ENCODE measurements at regions not wholly inside any gene's neighbourhood (a gene's known extent, or its start where the extent isn't known, plus 50 kb on each side); places are given as distances from the start of the nearest gene placed in this dataset.

GRCh38 chr1:83641206-83641658 is 357.7 kb downstream of the TTLL7 start:
- Histone ChIP-seq H3K4me3 (no peak overlapping the region), H3K4me1 (peaks cover 0 to 13% (median 3%) of the 10 kb centered on the region in 4 donors), H3K27ac (peak overlapping the region; percentile 8 to 63 (median 44)), H3K9me3 (no peaks in the 10 kb centered on the region), H3K27me3 (no peaks in the 10 kb centered on the region), H3K36me3 (no peaks in the 10 kb centered on the region)
- 19 to 37% methylated on average over 3 to 5 of the region's 5 CpGs for WGBS, 2 donors (ENCODE audit: low coverage in 1 of 2)
- in situ Hi-C loops (cut with MboI; ENCODE audit: low pct_ligation_motif_present in 1 of 4, low pct_unique_long_range_greater_than_20kb in 1 of 4, low sequenced_read_pairs in 3 of 4) (no loop called here), intact Hi-C loops (cut with DNase I; ENCODE audit: low total_unique reads) (no loop called here)
- TF ChIP-seq EP300 (IDR thresholded peaks at IDR 0.05; ENCODE audit: low read depth) (no peak), CTCF (IDR thresholded peaks at IDR 0.05) (no peak), POLR2A (IDR thresholded peaks at IDR 0.05) (no peak), POLR2AphosphoS5 (IDR thresholded peaks at IDR 0.05) (peak in 2 of 3 donors; percentile 20 to 32)
- DNase-seq = no peak

GRCh38 chr1:83639785-83640184 is 359.1 kb downstream of the TTLL7 start:
- intact Hi-C loops (cut with DNase I; ENCODE audit: low total_unique reads) = no loop called here
- no peak for DNase-seq

DNA sequence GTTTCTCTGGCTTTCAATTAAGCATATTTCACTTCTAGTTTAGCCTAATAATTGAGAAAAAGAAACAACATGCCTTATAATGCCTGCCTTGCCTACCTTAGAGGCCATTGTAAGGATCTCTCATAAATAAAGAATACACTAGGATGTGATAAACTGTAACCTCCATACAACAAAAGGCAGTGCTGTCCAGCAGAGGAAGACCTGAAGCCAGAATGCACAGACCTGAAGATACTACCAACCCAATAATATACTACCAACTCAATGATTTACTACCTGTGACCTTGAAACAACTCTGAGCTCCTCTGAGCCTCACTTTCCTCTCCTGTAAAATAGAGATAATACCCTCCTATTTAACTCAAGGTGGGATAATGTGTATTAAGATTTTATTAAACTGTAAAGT is 361.3 kb downstream of the TTLL7 start:
- Histone ChIP-seq H3K4me3 (no peak overlapping the region), H3K27me3 (no peaks in the 10 kb centered on the region), H3K36me3 (no peaks in the 10 kb centered on the region), H3K4me1 (peaks cover 0 to 13% (median 3%) of the 10 kb centered on the region in 4 donors), H3K9me3 (no peaks in the 10 kb centered on the region), H3K27ac (no peak overlapping the region)
- no peak for DNase-seq
- in situ Hi-C loops (cut with MboI; ENCODE audit: low pct_ligation_motif_present in 1 of 4, low pct_unique_long_range_greater_than_20kb in 1 of 4, low sequenced_read_pairs in 3 of 4) = no loop called here
- intact Hi-C loops (cut with DNase I; ENCODE audit: low total_unique reads) = no loop called here
- TF ChIP-seq POLR2AphosphoS5 (IDR thresholded peaks at IDR 0.05) = no peak
- TF ChIP-seq EP300 (IDR thresholded peaks at IDR 0.05; ENCODE audit: low read depth) = no peak
- no peak for TF ChIP-seq CTCF (IDR thresholded peaks at IDR 0.05)
- no peak for TF ChIP-seq POLR2A (IDR thresholded peaks at IDR 0.05)

More at GRCh38 chr1:83639785-83640184, 359.1 kb downstream of the TTLL7 start:
- Histone ChIP-seq H3K27ac (no peak overlapping the region), H3K4me1 (peaks cover 0 to 13% (median 3%) of the 10 kb centered on the region in 4 donors), H3K4me3 (no peak overlapping the region), H3K27me3 (no peaks in the 10 kb centered on the region), H3K36me3 (no peaks in the 10 kb centered on the region), H3K9me3 (no peaks in the 10 kb centered on the region)
- WGBS, 2 donors (ENCODE audit: low coverage in 1 of 2) = 81 to 92% methylated on average over 3 of the region's 3 CpGs
- TF ChIP-seq CTCF (IDR thresholded peaks at IDR 0.05) (no peak), POLR2A (IDR thresholded peaks at IDR 0.05) (no peak), POLR2AphosphoS5 (IDR thresholded peaks at IDR 0.05) (no peak), EP300 (IDR thresholded peaks at IDR 0.05; ENCODE audit: low read depth) (no peak)
- in situ Hi-C loops (cut with MboI; ENCODE audit: low pct_ligation_motif_present in 1 of 4, low pct_unique_long_range_greater_than_20kb in 1 of 4, low sequenced_read_pairs in 3 of 4) = no loop called here

DNA sequence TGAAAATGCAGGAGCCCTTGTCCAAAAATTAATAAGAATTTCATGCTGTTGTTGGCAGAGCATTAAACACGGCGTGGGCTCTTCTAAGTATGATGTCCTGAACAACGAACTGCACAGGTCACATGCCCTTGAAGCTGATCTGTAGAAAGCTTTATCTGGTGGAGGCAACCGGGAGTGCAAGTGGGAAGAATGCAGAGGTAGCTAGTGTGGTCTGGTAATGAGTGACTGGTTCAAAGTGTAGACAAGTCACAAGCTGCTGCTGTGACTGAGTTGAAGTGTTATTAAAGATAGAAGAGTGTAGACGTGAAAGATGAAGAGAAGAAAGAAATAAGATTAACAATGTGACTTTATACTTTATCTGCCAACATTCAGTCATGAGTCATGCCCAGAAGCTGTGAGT is 361.9 kb downstream of the TTLL7 start:
- intact Hi-C loops (cut with DNase I; ENCODE audit: low total_unique reads) (no loop called here), in situ Hi-C loops (cut with MboI; ENCODE audit: low pct_ligation_motif_present in 1 of 4, low pct_unique_long_range_greater_than_20kb in 1 of 4, low sequenced_read_pairs in 3 of 4) (no loop called here)
- no peak for TF ChIP-seq POLR2AphosphoS5 (IDR thresholded peaks at IDR 0.05)
- no peak for TF ChIP-seq EP300 (IDR thresholded peaks at IDR 0.05; ENCODE audit: low read depth)
- TF ChIP-seq CTCF (IDR thresholded peaks at IDR 0.05) = no peak
- TF ChIP-seq POLR2A (IDR thresholded peaks at IDR 0.05) = no peak
- no peaks in the 10 kb centered on the region for H3K27me3 ChIP-seq
- no peak overlapping the region for H3K27ac ChIP-seq
- peaks cover 0 to 9% (median 3%) of the 10 kb centered on the region in 4 donors for H3K4me1 ChIP-seq
- no peak overlapping the region for H3K4me3 ChIP-seq
- WGBS, 2 donors (ENCODE audit: low coverage in 1 of 2) = 69 to 86% methylated on average over 5 of the region's 5 CpGs
- no peak for DNase-seq
- no peaks in the 10 kb centered on the region for H3K36me3 ChIP-seq
- H3K9me3 ChIP-seq = no peaks in the 10 kb centered on the region
